CD4-positive, alpha-beta T cell (primary cell): ENCODE measurements at regions not wholly inside any gene's neighbourhood (a gene's known extent, or its start where the extent isn't known, plus 50 kb on each side); places are given as distances from the start of the nearest gene placed in this dataset.

Source experiments
- ATAC-seq: fragments of 200-7000 bp; cut with Tn5 transposase; one replicate; pipeline ENCODE4 v1.10.0; 2022; ENCODE audit warnings: mild to moderate bottlenecking; ENCODE audit not compliant: poor library complexity
- CTCF ChIA-PET: fragments of 350-600 bp; sonication (Branson Sonifier 250); formaldehyde crosslinking; loops from one replicate; lab custom pipeline; 2021; ENCODE audit warnings: antibody characterized with exemption, inconsistent platforms; lab: Charles Lee
- POLR2A ChIA-PET: fragments of 350-600 bp; sonication (Branson Sonifier 250); formaldehyde crosslinking; loops from one replicate; lab custom pipeline; 2021; ENCODE audit warnings: antibody characterized with exemption, inconsistent platforms; lab: Charles Lee
- DNase-seq, 14 experiments: peaks; one replicate each; pipeline ENCODE4 v3.0.0-alpha.2; 2013 to 2020; ENCODE audit warnings: mixed read lengths in 2 of 14
- H3K27ac ChIP-seq, 2 donors: one replicate each; pipeline versions ENCODE4 v1.5.1 to v1.7.0; 2013; ENCODE audit warnings: low read length in 2 of 2, low read depth in 1 of 2, mild to moderate bottlenecking in 1 of 2
- H3K27me3 ChIP-seq, 2 experiments: 1 replicate in 1 of 2; 2 replicates in 1 of 2; pipeline versions ENCODE4 v1.6.1 to v1.7.0; 2013; ENCODE audit warnings: low read length in 2 of 2, control low read depth in 1 of 2, mild to moderate bottlenecking in 1 of 2, moderate library complexity in 1 of 2; ENCODE audit not compliant: insufficient read depth in 2 of 2, control insufficient read depth in 1 of 2
- H3K36me3 ChIP-seq: one replicate; pipeline ENCODE4 v1.6.1; 2013; ENCODE audit warnings: low read length, control low read depth; ENCODE audit not compliant: insufficient read depth
- H3K4me1 ChIP-seq: one replicate; pipeline ENCODE4 v1.6.1; 2013; ENCODE audit warnings: low read length, control low read depth; ENCODE audit not compliant: insufficient read depth
- H3K4me3 ChIP-seq: one replicate; pipeline ENCODE4 v1.5.1; 2013; ENCODE audit warnings: mild to moderate bottlenecking, low read length, moderate library complexity
- H3K9me3 ChIP-seq, 2 experiments: 1 replicate in 1 of 2; 2 replicates in 1 of 2; pipeline versions ENCODE4 v1.6.1 to v1.7.0; 2013; ENCODE audit warnings: low read length in 2 of 2, mild to moderate bottlenecking in 2 of 2, control low read depth in 1 of 2, moderate library complexity in 1 of 2; ENCODE audit not compliant: control insufficient read depth in 1 of 2, insufficient read depth in 1 of 2
- H3K27ac Mint-ChIP-seq: one replicate; pipeline ENCODE4 v1.8.0; 2020; ENCODE audit warnings: mixed read lengths
- H3K27me3 Mint-ChIP-seq: one replicate; pipeline ENCODE4 v1.8.0; 2021; ENCODE audit warnings: mixed read lengths
- H3K36me3 Mint-ChIP-seq: one replicate; pipeline ENCODE4 v1.8.0; 2021; ENCODE audit warnings: low read depth, mixed read lengths
- H3K4me1 Mint-ChIP-seq: one replicate; pipeline ENCODE4 v1.8.0; 2021; ENCODE audit warnings: low read depth, mixed read lengths
- H3K4me3 Mint-ChIP-seq: one replicate; pipeline ENCODE4 v1.8.0; 2020; ENCODE audit warnings: mild to moderate bottlenecking, mixed read lengths
- H3K9me3 Mint-ChIP-seq: one replicate; pipeline ENCODE4 v1.8.0; 2020; ENCODE audit warnings: mixed read lengths
- intact Hi-C, 2 experiments: fragments of 100-400 bp; cut with DNase I in 1 of 2; cut with micrococcal nuclease in 1 of 2; formaldehyde crosslinking; loops; one replicate each; pipeline versions ENCODE4 v1.15.1 to v1.9.0; 2023 to 2025; cut with DNase I, micrococcal nuclease
- TF ChIP-seq, protein P1 (sequence below): fragments of 200-600 bp; IDR thresholded peaks from one replicate; pipeline ENCODE4 v1.8.0; 2022; ENCODE audit warnings: antibody characterized with exemption, mild to moderate bottlenecking

DNA sequence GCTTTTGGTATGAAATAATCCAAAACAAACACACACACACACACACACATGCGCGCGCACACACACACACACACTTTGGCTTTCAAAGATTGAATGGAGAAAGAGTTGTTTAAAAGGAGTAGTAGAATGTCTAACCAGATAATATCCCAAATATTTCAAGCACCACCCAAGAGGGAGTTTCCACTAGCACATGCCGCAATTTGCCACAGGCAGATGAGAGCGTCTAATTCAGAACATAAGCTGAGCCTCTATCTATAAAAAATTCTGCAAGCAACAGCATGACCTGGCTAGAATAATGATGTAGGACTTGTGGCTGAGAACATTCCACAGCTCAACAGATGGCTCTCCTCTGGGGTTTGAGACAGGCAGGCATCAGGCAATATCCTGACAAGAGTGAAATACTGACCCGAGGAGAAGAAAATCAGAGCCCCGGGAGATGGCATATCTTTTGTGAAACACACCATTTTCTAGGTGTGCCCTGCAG is 302.5 kb upstream of the GADL1 start:
- Mint-ChIP-seq H3K9me3 (peaks cover 2% of the 10 kb centered on the region), H3K27ac (no peak overlapping the region), H3K4me3 (no peak overlapping the region), H3K27me3 (no peaks in the 10 kb centered on the region), H3K4me1 (peaks cover 5% of the 10 kb centered on the region), H3K36me3 (no peaks in the 10 kb centered on the region)
- ChIA-PET POLR2A (no interaction called here), CTCF (no interaction called here)
- TF ChIP-seq, protein P1, sequence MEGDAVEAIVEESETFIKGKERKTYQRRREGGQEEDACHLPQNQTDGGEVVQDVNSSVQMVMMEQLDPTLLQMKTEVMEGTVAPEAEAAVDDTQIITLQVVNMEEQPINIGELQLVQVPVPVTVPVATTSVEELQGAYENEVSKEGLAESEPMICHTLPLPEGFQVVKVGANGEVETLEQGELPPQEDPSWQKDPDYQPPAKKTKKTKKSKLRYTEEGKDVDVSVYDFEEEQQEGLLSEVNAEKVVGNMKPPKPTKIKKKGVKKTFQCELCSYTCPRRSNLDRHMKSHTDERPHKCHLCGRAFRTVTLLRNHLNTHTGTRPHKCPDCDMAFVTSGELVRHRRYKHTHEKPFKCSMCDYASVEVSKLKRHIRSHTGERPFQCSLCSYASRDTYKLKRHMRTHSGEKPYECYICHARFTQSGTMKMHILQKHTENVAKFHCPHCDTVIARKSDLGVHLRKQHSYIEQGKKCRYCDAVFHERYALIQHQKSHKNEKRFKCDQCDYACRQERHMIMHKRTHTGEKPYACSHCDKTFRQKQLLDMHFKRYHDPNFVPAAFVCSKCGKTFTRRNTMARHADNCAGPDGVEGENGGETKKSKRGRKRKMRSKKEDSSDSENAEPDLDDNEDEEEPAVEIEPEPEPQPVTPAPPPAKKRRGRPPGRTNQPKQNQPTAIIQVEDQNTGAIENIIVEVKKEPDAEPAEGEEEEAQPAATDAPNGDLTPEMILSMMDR = no peak
- DNase-seq = no peak
- H3K27ac ChIP-seq = no peak overlapping the region
- H3K4me1 ChIP-seq = no peaks in the 10 kb centered on the region
- no peaks in the 10 kb centered on the region for H3K27me3 ChIP-seq
- H3K4me3 ChIP-seq = no peak overlapping the region
- no peaks in the 10 kb centered on the region for H3K36me3 ChIP-seq
- no peak for ATAC-seq
- H3K9me3 ChIP-seq = peaks cover 0 to 3% of the 10 kb centered on the region in 2 experiments
- intact Hi-C loops = no loop called here

DNA sequence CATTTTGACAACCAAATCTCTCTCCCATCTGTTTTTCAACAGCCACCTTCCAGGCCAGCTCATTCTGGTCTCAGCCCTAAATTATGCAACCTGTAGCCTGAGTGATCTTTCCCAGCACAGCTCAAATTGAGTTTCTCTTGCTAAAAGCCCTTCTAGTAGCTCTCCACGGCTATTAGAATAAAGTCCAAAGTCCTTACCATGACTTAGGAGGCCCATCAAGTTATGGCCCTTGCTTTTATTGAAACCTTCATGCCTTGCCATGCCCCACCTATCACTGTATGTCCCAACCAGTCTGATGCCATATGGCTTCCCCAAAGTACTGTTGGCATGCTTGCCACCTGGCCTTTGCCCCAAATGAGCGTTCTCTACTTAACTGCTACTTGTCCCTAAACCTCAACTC is 303.5 kb upstream of the GADL1 start:
- TF ChIP-seq, protein P1 = no peak
- Histone ChIP-seq H3K4me3 (no peak overlapping the region), H3K27ac (no peak overlapping the region), H3K36me3 (no peaks in the 10 kb centered on the region), H3K27me3 (no peaks in the 10 kb centered on the region), H3K9me3 (peaks cover 0 to 3% of the 10 kb centered on the region in 2 experiments), H3K4me1 (no peaks in the 10 kb centered on the region)
- ATAC-seq (no peak), DNase-seq (no peak)
- Mint-ChIP-seq H3K4me3 (no peak overlapping the region), H3K27me3 (no peaks in the 10 kb centered on the region), H3K4me1 (peaks cover 5% of the 10 kb centered on the region), H3K36me3 (no peaks in the 10 kb centered on the region), H3K27ac (no peak overlapping the region), H3K9me3 (peaks cover 2% of the 10 kb centered on the region)
- intact Hi-C loops = no loop called here
- CTCF ChIA-PET = no interaction called here
- POLR2A ChIA-PET = no interaction called here

DNA sequence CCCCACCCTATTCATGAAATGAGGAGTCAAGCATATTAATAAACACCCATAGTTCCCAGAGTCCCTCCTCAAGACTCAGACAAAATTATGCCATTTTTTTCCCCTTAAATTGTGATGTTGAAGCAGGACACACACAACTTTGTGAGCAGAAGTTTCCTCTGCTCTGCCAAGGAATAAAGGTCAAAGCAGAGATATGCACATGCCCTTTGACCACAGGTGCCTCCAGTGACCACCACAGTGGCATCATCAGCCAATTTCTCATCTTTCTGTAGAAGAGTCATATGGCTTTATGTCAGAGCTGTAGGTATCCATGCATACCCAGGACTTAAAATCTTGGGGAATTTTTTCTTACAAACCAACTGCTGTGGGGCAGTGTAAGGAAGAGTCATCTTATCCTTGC is 304.4 kb upstream of the GADL1 start:
- H3K4me1 Mint-ChIP-seq = peaks cover 3% of the 10 kb centered on the region
- no peaks in the 10 kb centered on the region for H3K36me3 Mint-ChIP-seq
- Histone ChIP-seq H3K36me3 (no peaks in the 10 kb centered on the region), H3K4me3 (no peak overlapping the region), H3K4me1 (no peaks in the 10 kb centered on the region), H3K9me3 (peaks cover 0 to 3% of the 10 kb centered on the region in 2 experiments), H3K27me3 (no peaks in the 10 kb centered on the region), H3K27ac (no peak overlapping the region)
- no peaks in the 10 kb centered on the region for H3K27me3 Mint-ChIP-seq
- H3K4me3 Mint-ChIP-seq = no peak overlapping the region
- CTCF ChIA-PET = no interaction called here
- H3K9me3 Mint-ChIP-seq = peaks cover 2% of the 10 kb centered on the region
- TF ChIP-seq, protein P1 = no peak
- no peak for DNase-seq
- intact Hi-C loops = no loop called here
- POLR2A ChIA-PET = no interaction called here
- no peak for ATAC-seq
- no peak overlapping the region for H3K27ac Mint-ChIP-seq
